HepG2 (cell line): ENCODE measurements at regions not wholly inside any gene's neighbourhood (a gene's known extent, or its start where the extent isn't known, plus 50 kb on each side); places are given as distances from the start of the nearest gene placed in this dataset.

Experiments
- ATAC-seq: fragments of 200-7000 bp; cut with Tn5 transposase; 3 replicates; pipeline ENCODE4 v1.9.1; 2020; ENCODE audit warnings: mild to moderate bottlenecking, moderate library complexity
- BruUV-seq: library from RNA; stranded (reverse); fragments of 400-500 nt; replicated peaks from 2 replicates; lab custom pipeline; 2021; lab: Mats Ljungman, UMichigan
- CTCF ChIA-PET: fragments of 300-600 bp; formaldehyde crosslinking; extraction: SDS; loops from one replicate; lab custom pipeline; 2021; ENCODE audit warnings: low total read pairs, inconsistent platforms, low intra/inter-chr PET ratio; lab: Yijun Ruan, JAX
- POLR2A ChIA-PET: fragments of 350-600 bp; sonication (Branson Sonifier 250); formaldehyde crosslinking; loops from one replicate; lab custom pipeline; 2020; ENCODE audit warnings: antibody characterized with exemption, inconsistent platforms; lab: Yijun Ruan, JAX
- DNase-seq: peaks from one replicate; pipeline ENCODE4 v3.0.0-alpha.2; 2015; ENCODE audit warnings: low spot score
- FAIRE-seq: peaks from 3 replicates; lab custom pipeline; 2011; peaks lifted over from hg19 to GRCh38; lab: Jason Lieb, UNC
- H2AFZ ChIP-seq: one replicate; pipeline ENCODE4 v1.6.1; 2011; ENCODE audit warnings: low read length, inconsistent platforms
- H3K27ac ChIP-seq: fragments of 300-600 bp; 3 replicates; pipeline ENCODE4 v1.8.0; 2011; ENCODE audit warnings: mixed run types, mild to moderate bottlenecking, mixed read lengths, low read length, inconsistent platforms; ENCODE audit not compliant: insufficient read depth; ENCODE audit errors: extremely low read length
- H3K27me3 ChIP-seq, 2 experiments: fragments of 200-600 bp in 1 of 2; 2 replicates in 1 of 2; 3 replicates in 1 of 2; pipeline versions ENCODE4 v1.6.0 to v1.8.0; 2011; ENCODE audit warnings: low read length in 2 of 2, mild to moderate bottlenecking in 2 of 2, moderate library complexity in 2 of 2, inconsistent platforms in 1 of 2; ENCODE audit not compliant: insufficient read depth in 2 of 2, control insufficient read depth in 1 of 2
- H3K36me3 ChIP-seq, 2 experiments: fragments of 200-600 bp in 1 of 2; replicated peaks in 1 of 2; 2 replicates in 1 of 2; 3 replicates in 1 of 2; pipeline versions ENCODE4 v1.5.1 to v1.8.0; 2011; ENCODE audit warnings: low read length in 2 of 2, inconsistent platforms in 1 of 2; ENCODE audit not compliant: insufficient read depth in 2 of 2, control insufficient read depth in 1 of 2
- H3K4me1 ChIP-seq: 2 replicates; pipeline ENCODE4 v1.5.1; 2012; ENCODE audit warnings: low read length, inconsistent platforms; ENCODE audit not compliant: insufficient read depth
- H3K4me2 ChIP-seq: 2 replicates; pipeline ENCODE4 v1.6.0; 2011; ENCODE audit warnings: low read depth, low read length, inconsistent platforms
- H3K4me3 ChIP-seq, 3 experiments: fragments of 200-600 bp in 1 of 3; sonication (generic), shearing (Covaris generic) in 1 of 3; replicated peaks in 1 of 3; 2 replicates each; pipeline ENCODE4 v1.5.1; 2011 to 2016; ENCODE audit warnings: low read length in 3 of 3, inconsistent platforms in 2 of 3, low read depth in 2 of 3, mild to moderate bottlenecking in 2 of 3, control low read depth in 1 of 3, mixed read lengths in 1 of 3; ENCODE audit not compliant: insufficient read depth in 1 of 3
- H3K79me2 ChIP-seq: one replicate; pipeline ENCODE4 v1.6.1; 2011; ENCODE audit warnings: low read length, inconsistent platforms; ENCODE audit not compliant: insufficient read depth
- H3K9ac ChIP-seq: 2 replicates; pipeline ENCODE4 v1.6.0; 2011; ENCODE audit warnings: mild to moderate bottlenecking, low read depth, low read length, inconsistent platforms; ENCODE audit not compliant: insufficient read depth
- H3K9me3 ChIP-seq: 2 replicates; pipeline ENCODE4 v1.5.1; 2012; ENCODE audit warnings: mild to moderate bottlenecking, low read length
- H4K20me1 ChIP-seq: 2 replicates; pipeline ENCODE4 v1.6.0; 2011; ENCODE audit warnings: inconsistent platforms, mild to moderate bottlenecking, low read length, moderate library complexity; ENCODE audit not compliant: insufficient read depth
- ATF7 ChIP-seq, 2 experiments: fragments of 450-650 bp in 1 of 2; sonication (generic) in 1 of 2; formaldehyde crosslinking in 1 of 2; IDR thresholded peaks; 2 replicates each; pipeline versions ENCODE4 v1.4.0 to v1.6.1; 2016 to 2020; ENCODE audit warnings: antibody characterized with exemption in 1 of 2, mild to moderate bottlenecking in 1 of 2, missing genetic modification reagents in 1 of 2
- EZH2 ChIP-seq: conservative IDR thresholded peaks from 2 replicates; pipeline ENCODE4 v1.6.1; 2012; ENCODE audit warnings: mild to moderate bottlenecking, low read depth, low read length, moderate library complexity
- THYN1 ChIP-seq: sonication (generic); formaldehyde crosslinking; IDR thresholded peaks from 2 replicates; pipeline ENCODE4 v1.8.1; 2023; ENCODE audit warnings: low read depth, mild to moderate bottlenecking, moderate library complexity, missing genetic modification reagents, borderline replicate concordance
- ZNF205 ChIP-seq: IDR thresholded peaks from 2 replicates; pipeline ENCODE4 v1.6.1; 2018; ENCODE audit warnings: missing biosample characterization, missing genetic modification reagents
- WGBS: methylation state at CpG from one replicate; pipeline ENCODE4 v1.1.6; 2017; ENCODE audit warnings: low lambda C conversion rate; 5-methylcytosine and 5-hydroxymethylcytosine counted together
- in situ Hi-C: cut with HindIII; loops from 2 replicates; pipeline ENCODE4 v1.10.0; 2017; ENCODE audit warnings: low pct_unique_long_range_greater_than_20kb; ENCODE audit not compliant: extremely low pct_ligation_motif_present
- intact Hi-C: fragments of 100-400 bp; cut with micrococcal nuclease; formaldehyde crosslinking; loops from one replicate; pipeline ENCODE4 v1.10.0; 2022; ENCODE audit not compliant: unreplicated experiment
- TF ChIP-seq, protein P1 (sequence below): sonication (generic); formaldehyde crosslinking; IDR thresholded peaks from 2 replicates; pipeline ENCODE4 v1.5.0; 2020; ENCODE audit warnings: mild to moderate bottlenecking, missing genetic modification reagents, borderline replicate concordance
- TF ChIP-seq, protein P2 (sequence below): sonication (generic); formaldehyde crosslinking; IDR thresholded peaks from 2 replicates; pipeline ENCODE4 v1.4.0; 2020; ENCODE audit warnings: mild to moderate bottlenecking, missing genetic modification reagents, borderline replicate concordance
- TF ChIP-seq, protein P3 (sequence below): sonication (generic); formaldehyde crosslinking; IDR thresholded peaks from 2 replicates; pipeline ENCODE4 v1.4.0; 2020; ENCODE audit warnings: mild to moderate bottlenecking, missing genetic modification reagents

DNA sequence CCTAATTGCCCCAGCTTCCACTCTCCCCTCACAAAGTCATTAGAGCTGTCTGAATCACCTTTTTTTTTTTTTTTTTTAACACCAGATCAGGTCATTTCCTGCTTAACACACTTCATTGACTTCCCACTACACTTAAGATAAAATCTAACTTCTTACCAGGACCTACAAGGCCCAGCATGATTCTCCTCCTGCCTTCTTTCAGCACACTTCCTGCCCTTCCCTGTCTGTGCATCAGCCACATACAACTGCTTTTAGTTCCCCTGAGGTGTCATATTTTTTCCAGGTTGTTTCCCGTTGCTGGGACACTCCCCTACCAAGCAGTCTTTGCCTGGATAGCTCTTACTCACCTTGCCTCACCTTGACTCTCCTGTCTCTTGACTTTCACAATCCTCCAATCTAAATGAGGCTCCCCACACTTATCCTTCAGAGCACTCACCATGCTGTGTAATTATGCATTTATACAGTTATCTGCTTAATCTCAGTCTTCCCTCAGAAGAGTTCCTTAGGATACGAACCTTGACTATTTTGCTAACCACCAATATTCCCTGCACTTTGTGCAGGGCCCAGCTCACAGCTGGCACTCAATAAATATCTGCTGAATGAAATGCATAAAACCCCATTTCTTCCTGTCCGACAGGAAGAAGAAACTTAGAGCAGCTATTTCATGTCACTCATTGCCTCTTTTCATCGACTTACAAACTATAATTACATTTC is 96.6 kb upstream of the AKIP1 start:
- Histone ChIP-seq H3K4me2 (no peak overlapping the region), H3K4me1 (peaks cover 35% of the 10 kb centered on the region), H3K9ac (no peak overlapping the region), H3K9me3 (no peaks in the 10 kb centered on the region), H2AFZ (no peak overlapping the region), H3K27me3 (no peaks in the 10 kb centered on the region), H3K79me2 (no peaks in the 10 kb centered on the region), H3K36me3 (no peaks in the 10 kb centered on the region), H3K4me3 (no peak overlapping the region), H4K20me1 (no peaks in the 10 kb centered on the region), H3K27ac (no peak overlapping the region)
- ChIA-PET POLR2A (interaction anchor here (0.6 to 1.3 kb wide), 3 partner anchors 97 to 132 kb away, joined by 3 to 7 read pairs (median 3); partner anchors contain the start of genes RPL27A and TRIM66), CTCF (interaction anchor here (0.7 to 1.1 kb wide), 3 partner anchors 115 to 146 kb away, joined by 3 to 4 read pairs (median 3); no protein-coding TSS in a partner anchor)
- no peak for ATAC-seq
- in situ Hi-C loops: loop anchor here (5.0 kb wide), 1 partner anchor 117 kb away; no protein-coding TSS in a partner anchor
- BruUV-seq: no TSS peak
- no peak for FAIRE-seq
- WGBS: 25% methylated on average over 4 of the region's 4 CpGs
- DNase-seq: no peak
- intact Hi-C loops: loop anchor here (5.0 to 10.0 kb wide), 2 partner anchors 98 to 210 kb away; partner anchors contain the start of gene AKIP1
- TF ChIP-seq, protein P1, sequence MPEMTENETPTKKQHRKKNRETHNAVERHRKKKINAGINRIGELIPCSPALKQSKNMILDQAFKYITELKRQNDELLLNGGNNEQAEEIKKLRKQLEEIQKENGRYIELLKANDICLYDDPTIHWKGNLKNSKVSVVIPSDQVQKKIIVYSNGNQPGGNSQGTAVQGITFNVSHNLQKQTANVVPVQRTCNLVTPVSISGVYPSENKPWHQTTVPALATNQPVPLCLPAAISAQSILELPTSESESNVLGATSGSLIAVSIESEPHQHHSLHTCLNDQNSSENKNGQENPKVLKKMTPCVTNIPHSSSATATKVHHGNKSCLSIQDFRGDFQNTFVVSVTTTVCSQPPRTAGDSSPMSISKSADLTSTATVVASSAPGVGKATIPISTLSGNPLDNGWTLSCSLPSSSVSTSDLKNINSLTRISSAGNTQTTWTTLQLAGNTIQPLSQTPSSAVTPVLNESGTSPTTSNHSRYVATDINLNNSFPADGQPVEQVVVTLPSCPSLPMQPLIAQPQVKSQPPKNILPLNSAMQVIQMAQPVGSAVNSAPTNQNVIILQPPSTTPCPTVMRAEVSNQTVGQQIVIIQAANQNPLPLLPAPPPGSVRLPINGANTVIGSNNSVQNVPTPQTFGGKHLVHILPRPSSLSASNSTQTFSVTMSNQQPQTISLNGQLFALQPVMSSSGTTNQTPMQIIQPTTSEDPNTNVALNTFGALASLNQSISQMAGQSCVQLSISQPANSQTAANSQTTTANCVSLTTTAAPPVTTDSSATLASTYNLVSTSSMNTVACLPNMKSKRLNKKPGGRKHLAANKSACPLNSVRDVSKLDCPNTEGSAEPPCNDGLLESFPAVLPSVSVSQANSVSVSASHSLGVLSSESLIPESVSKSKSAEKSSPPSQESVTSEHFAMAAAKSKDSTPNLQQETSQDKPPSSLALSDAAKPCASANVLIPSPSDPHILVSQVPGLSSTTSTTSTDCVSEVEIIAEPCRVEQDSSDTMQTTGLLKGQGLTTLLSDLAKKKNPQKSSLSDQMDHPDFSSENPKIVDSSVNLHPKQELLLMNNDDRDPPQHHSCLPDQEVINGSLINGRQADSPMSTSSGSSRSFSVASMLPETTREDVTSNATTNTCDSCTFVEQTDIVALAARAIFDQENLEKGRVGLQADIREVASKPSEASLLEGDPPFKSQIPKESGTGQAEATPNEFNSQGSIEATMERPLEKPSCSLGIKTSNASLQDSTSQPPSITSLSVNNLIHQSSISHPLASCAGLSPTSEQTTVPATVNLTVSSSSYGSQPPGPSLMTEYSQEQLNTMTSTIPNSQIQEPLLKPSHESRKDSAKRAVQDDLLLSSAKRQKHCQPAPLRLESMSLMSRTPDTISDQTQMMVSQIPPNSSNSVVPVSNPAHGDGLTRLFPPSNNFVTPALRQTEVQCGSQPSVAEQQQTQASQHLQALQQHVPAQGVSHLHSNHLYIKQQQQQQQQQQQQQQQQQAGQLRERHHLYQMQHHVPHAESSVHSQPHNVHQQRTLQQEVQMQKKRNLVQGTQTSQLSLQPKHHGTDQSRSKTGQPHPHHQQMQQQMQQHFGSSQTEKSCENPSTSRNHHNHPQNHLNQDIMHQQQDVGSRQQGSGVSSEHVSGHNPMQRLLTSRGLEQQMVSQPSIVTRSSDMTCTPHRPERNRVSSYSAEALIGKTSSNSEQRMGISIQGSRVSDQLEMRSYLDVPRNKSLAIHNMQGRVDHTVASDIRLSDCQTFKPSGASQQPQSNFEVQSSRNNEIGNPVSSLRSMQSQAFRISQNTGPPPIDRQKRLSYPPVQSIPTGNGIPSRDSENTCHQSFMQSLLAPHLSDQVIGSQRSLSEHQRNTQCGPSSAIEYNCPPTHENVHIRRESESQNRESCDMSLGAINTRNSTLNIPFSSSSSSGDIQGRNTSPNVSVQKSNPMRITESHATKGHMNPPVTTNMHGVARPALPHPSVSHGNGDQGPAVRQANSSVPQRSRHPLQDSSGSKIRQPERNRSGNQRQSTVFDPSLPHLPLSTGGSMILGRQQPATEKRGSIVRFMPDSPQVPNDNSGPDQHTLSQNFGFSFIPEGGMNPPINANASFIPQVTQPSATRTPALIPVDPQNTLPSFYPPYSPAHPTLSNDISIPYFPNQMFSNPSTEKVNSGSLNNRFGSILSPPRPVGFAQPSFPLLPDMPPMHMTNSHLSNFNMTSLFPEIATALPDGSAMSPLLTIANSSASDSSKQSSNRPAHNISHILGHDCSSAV: no peak
- TF ChIP-seq, protein P2, sequence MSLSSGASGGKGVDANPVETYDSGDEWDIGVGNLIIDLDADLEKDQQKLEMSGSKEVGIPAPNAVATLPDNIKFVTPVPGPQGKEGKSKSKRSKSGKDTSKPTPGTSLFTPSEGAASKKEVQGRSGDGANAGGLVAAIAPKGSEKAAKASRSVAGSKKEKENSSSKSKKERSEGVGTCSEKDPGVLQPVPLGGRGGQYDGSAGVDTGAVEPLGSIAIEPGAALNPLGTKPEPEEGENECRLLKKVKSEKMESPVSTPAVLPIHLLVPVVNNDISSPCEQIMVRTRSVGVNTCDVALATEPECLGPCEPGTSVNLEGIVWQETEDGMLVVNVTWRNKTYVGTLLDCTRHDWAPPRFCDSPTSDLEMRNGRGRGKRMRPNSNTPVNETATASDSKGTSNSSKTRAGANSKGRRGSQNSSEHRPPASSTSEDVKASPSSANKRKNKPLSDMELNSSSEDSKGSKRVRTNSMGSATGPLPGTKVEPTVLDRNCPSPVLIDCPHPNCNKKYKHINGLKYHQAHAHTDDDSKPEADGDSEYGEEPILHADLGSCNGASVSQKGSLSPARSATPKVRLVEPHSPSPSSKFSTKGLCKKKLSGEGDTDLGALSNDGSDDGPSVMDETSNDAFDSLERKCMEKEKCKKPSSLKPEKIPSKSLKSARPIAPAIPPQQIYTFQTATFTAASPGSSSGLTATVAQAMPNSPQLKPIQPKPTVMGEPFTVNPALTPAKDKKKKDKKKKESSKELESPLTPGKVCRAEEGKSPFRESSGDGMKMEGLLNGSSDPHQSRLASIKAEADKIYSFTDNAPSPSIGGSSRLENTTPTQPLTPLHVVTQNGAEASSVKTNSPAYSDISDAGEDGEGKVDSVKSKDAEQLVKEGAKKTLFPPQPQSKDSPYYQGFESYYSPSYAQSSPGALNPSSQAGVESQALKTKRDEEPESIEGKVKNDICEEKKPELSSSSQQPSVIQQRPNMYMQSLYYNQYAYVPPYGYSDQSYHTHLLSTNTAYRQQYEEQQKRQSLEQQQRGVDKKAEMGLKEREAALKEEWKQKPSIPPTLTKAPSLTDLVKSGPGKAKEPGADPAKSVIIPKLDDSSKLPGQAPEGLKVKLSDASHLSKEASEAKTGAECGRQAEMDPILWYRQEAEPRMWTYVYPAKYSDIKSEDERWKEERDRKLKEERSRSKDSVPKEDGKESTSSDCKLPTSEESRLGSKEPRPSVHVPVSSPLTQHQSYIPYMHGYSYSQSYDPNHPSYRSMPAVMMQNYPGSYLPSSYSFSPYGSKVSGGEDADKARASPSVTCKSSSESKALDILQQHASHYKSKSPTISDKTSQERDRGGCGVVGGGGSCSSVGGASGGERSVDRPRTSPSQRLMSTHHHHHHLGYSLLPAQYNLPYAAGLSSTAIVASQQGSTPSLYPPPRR (CRISPR knock-in tag): no peak
- TF ChIP-seq ZNF205 (CRISPR knock-in tag): no peak
- TF ChIP-seq THYN1 (CRISPR knock-in tag): no peak
- TF ChIP-seq, protein P3, sequence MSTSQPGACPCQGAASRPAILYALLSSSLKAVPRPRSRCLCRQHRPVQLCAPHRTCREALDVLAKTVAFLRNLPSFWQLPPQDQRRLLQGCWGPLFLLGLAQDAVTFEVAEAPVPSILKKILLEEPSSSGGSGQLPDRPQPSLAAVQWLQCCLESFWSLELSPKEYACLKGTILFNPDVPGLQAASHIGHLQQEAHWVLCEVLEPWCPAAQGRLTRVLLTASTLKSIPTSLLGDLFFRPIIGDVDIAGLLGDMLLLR (CRISPR knock-in tag): no peak
- TF ChIP-seq ATF7 (IDR thresholded peaks at IDR 0.05): no peak
- no peak for TF ChIP-seq ATF7 (CRISPR knock-in tag; IDR thresholded peaks at IDR 0.05)
- no peak for TF ChIP-seq EZH2
